ENCODE measurements at regions not wholly inside any gene's neighbourhood (a gene's known extent, or its start where the extent isn't known, plus 50 kb on each side); places are given as distances from the start of the nearest gene placed in this dataset.

DNA sequence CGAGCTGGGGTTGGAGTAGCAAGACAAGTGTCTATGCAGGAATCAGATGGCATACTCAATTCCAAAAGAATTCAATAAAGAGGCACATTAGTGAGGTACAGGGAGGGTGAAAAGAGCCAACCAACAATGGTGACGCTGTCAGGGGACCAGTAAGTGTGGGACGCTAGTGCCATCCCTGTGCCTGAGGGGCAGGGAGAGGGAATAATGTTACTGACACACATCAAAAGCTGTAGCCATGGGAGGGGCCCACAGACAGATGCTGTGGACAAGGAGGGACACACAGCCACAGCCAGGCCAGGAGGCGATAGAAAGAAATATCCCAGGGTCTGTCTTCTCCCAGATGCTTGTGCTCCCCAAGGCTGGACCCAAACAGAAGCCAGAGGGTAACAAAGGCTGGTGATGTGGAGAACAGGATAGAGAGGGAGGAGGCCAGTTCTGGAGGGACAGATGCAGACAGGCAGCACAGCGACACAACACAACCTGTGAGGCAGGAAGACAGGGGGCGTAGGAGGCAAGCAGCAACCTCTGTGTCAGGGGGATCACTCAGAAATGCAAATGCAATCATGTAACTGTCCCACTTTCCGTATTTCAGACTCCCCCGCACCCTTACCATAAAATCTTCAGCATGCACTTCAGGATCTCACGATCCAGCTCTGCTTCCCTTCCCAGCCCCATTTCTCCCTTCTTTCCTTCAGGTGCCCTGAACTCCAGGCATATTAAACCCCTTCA lies 240.5 kb upstream of the FZD8 start:
- no peak for TF ChIP-seq ZFX (IDR thresholded peaks at IDR 0.05)
- TF ChIP-seq CTCF (conservative IDR thresholded peaks at IDR 0.05): no peak

Data from C4-2B (cell line).